K562 (cell line): ENCODE measurements at regions not wholly inside any gene's neighbourhood (a gene's known extent, or its start where the extent isn't known, plus 50 kb on each side); places are given as distances from the start of the nearest gene placed in this dataset.

Experiments used
- E2F3 ChIP-seq: fragments of 250-450 bp; sonication (Bioruptor Pico); IDR thresholded peaks from 2 replicates; pipeline ENCODE4 v1.4.0; 2020; ENCODE audit warnings: mild to moderate bottlenecking
- ELF4 ChIP-seq: fragments of 450-650 bp; formaldehyde crosslinking; IDR thresholded peaks from 2 replicates; pipeline ENCODE4 v1.4.0; 2022; ENCODE audit warnings: missing genetic modification characterization
- FOXJ2 ChIP-seq: fragments of 200-800 bp; sonication (Bioruptor generic); IDR thresholded peaks from 2 replicates; pipeline ENCODE4 v1.6.1; 2016; ENCODE audit warnings: missing genetic modification characterization, missing compliant biosample characterization
- HDAC2 ChIP-seq: fragments of 450-650 bp; IDR thresholded peaks from 2 replicates; pipeline ENCODE4 v1.6.1; 2016; ENCODE audit warnings: mild to moderate bottlenecking
- HDGF ChIP-seq: fragments of 450-650 bp; IDR thresholded peaks from 2 replicates; pipeline ENCODE4 v1.6.1; 2016
- L3MBTL2 ChIP-seq: fragments of 450-650 bp; IDR thresholded peaks from 2 replicates; pipeline ENCODE4 v1.6.1; 2016; ENCODE audit warnings: mild to moderate bottlenecking, moderate library complexity
- POLR2A ChIP-seq: fragments of 450-650 bp; conservative IDR thresholded peaks from 2 replicates; pipeline ENCODE4 v1.6.1; 2016
- SAP30 ChIP-seq: fragments of 200-600 bp; sonication (generic); IDR thresholded peaks from 2 replicates; pipeline ENCODE4 v1.6.1; 2012; ENCODE audit warnings: borderline replicate concordance, low read depth, mild to moderate bottlenecking, moderate library complexity, low read length, control low read depth, inconsistent platforms; ENCODE audit not compliant: insufficient read depth, poor library complexity, severe bottlenecking
- ZNF217 ChIP-seq: sonication (generic); formaldehyde crosslinking; IDR thresholded peaks from 2 replicates; pipeline ENCODE4 v1.8.0; 2022; ENCODE audit warnings: mild to moderate bottlenecking, missing genetic modification reagents
- ZNF263 ChIP-seq: sonication (generic); formaldehyde crosslinking; IDR thresholded peaks from 2 replicates; pipeline ENCODE4 v1.8.0; 2022; ENCODE audit warnings: mild to moderate bottlenecking, missing genetic modification reagents, borderline replicate concordance
- ZNF77 ChIP-seq: fragments of 250-450 bp; sonication (Bioruptor Pico); IDR thresholded peaks from 2 replicates; pipeline ENCODE4 v1.5.0; 2020
- TF ChIP-seq, protein P1 (sequence below), 2 experiments: fragments of 450-650 bp; IDR thresholded peaks; 2 replicates each; pipeline ENCODE4 v1.6.1; 2018; ENCODE audit warnings: mild to moderate bottlenecking in 2 of 2, low read depth in 1 of 2; ENCODE audit not compliant: partially characterized antibody in 2 of 2
- TF ChIP-seq, protein P2 (sequence below): fragments of 250-450 bp; sonication (Bioruptor Pico); IDR thresholded peaks from 2 replicates; pipeline ENCODE4 v1.8.0; 2022; ENCODE audit warnings: moderate library complexity, mild to moderate bottlenecking, inconsistent platforms
- TF ChIP-seq, protein P3 (sequence below): fragments of 450-650 bp; IDR thresholded peaks from 2 replicates; pipeline ENCODE4 v1.6.1; 2016; ENCODE audit warnings: antibody characterized with exemption
- TF ChIP-seq, protein P4 (sequence below): fragments of 450-650 bp; IDR thresholded peaks from 2 replicates; pipeline ENCODE4 v1.6.1; 2016; ENCODE audit warnings: mild to moderate bottlenecking

DNA sequence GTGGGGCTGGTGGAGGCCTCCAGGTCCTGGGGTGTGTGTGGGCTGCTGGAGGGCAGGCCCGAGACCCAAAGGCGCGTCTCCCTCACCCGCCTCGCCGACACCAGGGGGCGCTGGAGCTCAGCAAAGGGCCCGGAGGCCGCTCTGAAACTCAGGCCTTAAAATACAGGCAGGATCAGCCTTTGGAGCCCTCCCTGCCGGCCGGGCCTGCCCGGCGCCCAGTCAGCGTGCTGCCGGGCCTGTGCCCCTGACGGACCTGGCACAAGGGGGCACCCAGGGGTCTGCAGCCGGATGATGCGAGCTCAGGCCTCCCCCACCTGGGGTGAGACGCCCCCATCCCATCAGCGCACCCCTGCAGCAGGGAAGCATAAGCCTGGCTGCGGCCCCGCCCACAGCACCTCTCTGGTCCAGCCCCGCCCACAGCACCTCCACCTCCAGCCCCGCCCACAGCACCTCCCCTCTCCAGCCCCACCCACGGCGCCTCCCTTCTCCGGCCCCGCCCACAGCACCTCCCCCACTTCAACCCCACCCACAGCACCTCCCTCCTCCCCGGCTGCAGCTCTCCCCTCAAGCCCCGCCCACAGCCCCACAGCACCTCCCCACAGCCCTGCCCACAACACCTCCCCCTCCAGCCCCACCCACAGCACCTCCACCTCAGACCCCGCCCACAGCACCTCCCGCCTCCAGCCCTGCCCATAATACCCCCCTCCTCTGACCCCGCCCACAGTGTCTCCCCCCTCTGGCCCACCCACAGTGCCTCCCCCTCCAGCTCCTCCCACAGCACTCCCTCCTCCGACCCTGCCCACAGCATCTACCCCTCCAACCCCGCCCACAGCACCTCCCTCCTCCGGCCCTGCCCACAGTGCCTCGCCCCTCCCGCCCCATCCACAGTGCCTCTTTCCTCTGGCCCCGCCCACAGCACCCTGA, 92.8 kb upstream of the OTOS start (continued):
- TF ChIP-seq, protein P1, sequence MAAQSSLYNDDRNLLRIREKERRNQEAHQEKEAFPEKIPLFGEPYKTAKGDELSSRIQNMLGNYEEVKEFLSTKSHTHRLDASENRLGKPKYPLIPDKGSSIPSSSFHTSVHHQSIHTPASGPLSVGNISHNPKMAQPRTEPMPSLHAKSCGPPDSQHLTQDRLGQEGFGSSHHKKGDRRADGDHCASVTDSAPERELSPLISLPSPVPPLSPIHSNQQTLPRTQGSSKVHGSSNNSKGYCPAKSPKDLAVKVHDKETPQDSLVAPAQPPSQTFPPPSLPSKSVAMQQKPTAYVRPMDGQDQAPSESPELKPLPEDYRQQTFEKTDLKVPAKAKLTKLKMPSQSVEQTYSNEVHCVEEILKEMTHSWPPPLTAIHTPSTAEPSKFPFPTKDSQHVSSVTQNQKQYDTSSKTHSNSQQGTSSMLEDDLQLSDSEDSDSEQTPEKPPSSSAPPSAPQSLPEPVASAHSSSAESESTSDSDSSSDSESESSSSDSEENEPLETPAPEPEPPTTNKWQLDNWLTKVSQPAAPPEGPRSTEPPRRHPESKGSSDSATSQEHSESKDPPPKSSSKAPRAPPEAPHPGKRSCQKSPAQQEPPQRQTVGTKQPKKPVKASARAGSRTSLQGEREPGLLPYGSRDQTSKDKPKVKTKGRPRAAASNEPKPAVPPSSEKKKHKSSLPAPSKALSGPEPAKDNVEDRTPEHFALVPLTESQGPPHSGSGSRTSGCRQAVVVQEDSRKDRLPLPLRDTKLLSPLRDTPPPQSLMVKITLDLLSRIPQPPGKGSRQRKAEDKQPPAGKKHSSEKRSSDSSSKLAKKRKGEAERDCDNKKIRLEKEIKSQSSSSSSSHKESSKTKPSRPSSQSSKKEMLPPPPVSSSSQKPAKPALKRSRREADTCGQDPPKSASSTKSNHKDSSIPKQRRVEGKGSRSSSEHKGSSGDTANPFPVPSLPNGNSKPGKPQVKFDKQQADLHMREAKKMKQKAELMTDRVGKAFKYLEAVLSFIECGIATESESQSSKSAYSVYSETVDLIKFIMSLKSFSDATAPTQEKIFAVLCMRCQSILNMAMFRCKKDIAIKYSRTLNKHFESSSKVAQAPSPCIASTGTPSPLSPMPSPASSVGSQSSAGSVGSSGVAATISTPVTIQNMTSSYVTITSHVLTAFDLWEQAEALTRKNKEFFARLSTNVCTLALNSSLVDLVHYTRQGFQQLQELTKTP (IDR thresholded peaks at IDR 0.05; ENCODE audit: low read depth in 1 of 2, partially characterized antibody in 2 of 2) = no peak
- TF ChIP-seq ZNF263 (no peak), L3MBTL2 (no peak), FOXJ2 (tag) (no peak), ZNF77 (CRISPR knock-in tag) (no peak), ELF4 (CRISPR knock-in tag) (no peak), ZNF217 (no peak), E2F3 (CRISPR knock-in tag) (no peak), HDGF (no peak), SAP30 (no peak), HDAC2 (no peak), POLR2A (no peak)
- TF ChIP-seq, protein P2, sequence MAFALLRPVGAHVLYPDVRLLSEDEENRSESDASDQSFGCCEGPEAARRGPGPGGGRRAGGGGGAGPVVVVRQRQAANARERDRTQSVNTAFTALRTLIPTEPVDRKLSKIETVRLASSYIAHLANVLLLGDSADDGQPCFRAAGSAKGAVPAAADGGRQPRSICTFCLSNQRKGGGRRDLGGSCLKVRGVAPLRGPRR (CRISPR knock-in tag) = no peak
- TF ChIP-seq, protein P3, sequence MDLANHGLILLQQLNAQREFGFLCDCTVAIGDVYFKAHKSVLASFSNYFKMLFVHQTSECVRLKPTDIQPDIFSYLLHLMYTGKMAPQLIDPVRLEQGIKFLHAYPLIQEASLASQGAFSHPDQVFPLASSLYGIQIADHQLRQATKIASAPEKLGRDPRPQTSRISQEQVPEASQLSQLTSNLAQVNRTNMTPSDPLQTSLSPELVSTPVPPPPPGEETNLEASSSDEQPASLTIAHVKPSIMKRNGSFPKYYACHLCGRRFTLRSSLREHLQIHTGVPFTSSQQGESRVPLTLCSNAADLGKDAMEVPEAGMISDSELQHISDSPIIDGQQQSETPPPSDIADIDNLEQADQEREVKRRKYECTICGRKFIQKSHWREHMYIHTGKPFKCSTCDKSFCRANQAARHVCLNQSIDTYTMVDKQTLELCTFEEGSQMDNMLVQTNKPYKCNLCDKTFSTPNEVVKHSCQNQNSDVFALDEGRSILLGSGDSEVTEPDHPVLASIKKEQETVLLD = no peak
- TF ChIP-seq, protein P4, sequence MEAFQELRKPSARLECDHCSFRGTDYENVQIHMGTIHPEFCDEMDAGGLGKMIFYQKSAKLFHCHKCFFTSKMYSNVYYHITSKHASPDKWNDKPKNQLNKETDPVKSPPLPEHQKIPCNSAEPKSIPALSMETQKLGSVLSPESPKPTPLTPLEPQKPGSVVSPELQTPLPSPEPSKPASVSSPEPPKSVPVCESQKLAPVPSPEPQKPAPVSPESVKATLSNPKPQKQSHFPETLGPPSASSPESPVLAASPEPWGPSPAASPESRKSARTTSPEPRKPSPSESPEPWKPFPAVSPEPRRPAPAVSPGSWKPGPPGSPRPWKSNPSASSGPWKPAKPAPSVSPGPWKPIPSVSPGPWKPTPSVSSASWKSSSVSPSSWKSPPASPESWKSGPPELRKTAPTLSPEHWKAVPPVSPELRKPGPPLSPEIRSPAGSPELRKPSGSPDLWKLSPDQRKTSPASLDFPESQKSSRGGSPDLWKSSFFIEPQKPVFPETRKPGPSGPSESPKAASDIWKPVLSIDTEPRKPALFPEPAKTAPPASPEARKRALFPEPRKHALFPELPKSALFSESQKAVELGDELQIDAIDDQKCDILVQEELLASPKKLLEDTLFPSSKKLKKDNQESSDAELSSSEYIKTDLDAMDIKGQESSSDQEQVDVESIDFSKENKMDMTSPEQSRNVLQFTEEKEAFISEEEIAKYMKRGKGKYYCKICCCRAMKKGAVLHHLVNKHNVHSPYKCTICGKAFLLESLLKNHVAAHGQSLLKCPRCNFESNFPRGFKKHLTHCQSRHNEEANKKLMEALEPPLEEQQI = no peak
